Colonic mucosa (tissue), 4 donors: ENCODE measurements at regions not wholly inside any gene's neighbourhood (a gene's known extent, or its start where the extent isn't known, plus 50 kb on each side); places are given as distances from the start of the nearest gene placed in this dataset.
"Not testable (repeated sequence)": the region's sequence is repeated elsewhere in the genome, so short reads cannot be mapped to it uniquely, and the experiment has no call there.

Source experiments
- DNase-seq: peaks from one replicate; pipeline ENCODE4 v3.0.0-alpha.2; 2020
- H3K27ac ChIP-seq: fragments of 200-600 bp; one replicate; pipeline ENCODE4 v1.8.0; 2021
- H3K27me3 ChIP-seq: fragments of 200-600 bp; one replicate; pipeline ENCODE4 v1.8.0; 2021
- H3K36me3 ChIP-seq: fragments of 200-600 bp; one replicate; pipeline ENCODE4 v1.8.0; 2021
- H3K4me1 ChIP-seq: fragments of 200-600 bp; one replicate; pipeline ENCODE4 v1.8.0; 2021; ENCODE audit warnings: mild to moderate bottlenecking
- H3K4me3 ChIP-seq: fragments of 200-600 bp; one replicate; pipeline ENCODE4 v1.8.0; 2021
- H3K9ac ChIP-seq, 2 donors: one replicate each; pipeline ENCODE4 v1.7.0; 2013; ENCODE audit warnings: control low read depth in 2 of 2, low read depth in 2 of 2, low read length in 2 of 2
- H3K9me3 ChIP-seq: fragments of 200-600 bp; one replicate; pipeline ENCODE4 v1.8.0; 2021
- CTCF ChIP-seq: fragments of 200-600 bp; IDR thresholded peaks from one replicate; pipeline ENCODE4 v1.8.0; 2022; ENCODE audit warnings: antibody characterized with exemption, mild to moderate bottlenecking
- intact Hi-C: fragments of 100-400 bp; cut with DNase I; formaldehyde crosslinking; loops from one replicate; pipeline ENCODE4 v1.14.1; 2022
- donor health status: healthy.
- donor health status: DM: no; HTN: no; CAD: no.
- donor health status: DM: no; HTN: no; CAD: no.

GRCh38 chr17:64790690-64791089 is 128.6 kb upstream of the SMURF2 start:
- H3K4me1 ChIP-seq, H3K4me3 ChIP-seq, H3K9ac ChIP-seq, intact Hi-C loops, H3K9me3 ChIP-seq, H3K36me3 ChIP-seq, DNase-seq, H3K27me3 ChIP-seq, H3K27ac ChIP-seq: not testable (repeated sequence)

GRCh38 chr17:64790193-64790592 is 128.1 kb upstream of the SMURF2 start:
- not testable (repeated sequence) for H3K9me3 ChIP-seq, H3K4me3 ChIP-seq

GRCh38 chr17:64789061-64789445 is 126.9 kb upstream of the SMURF2 start:
- H3K4me1 ChIP-seq, intact Hi-C loops, H3K4me3 ChIP-seq, H3K9me3 ChIP-seq, H3K27ac ChIP-seq, DNase-seq, H3K27me3 ChIP-seq, H3K36me3 ChIP-seq, H3K9ac ChIP-seq: not testable (repeated sequence)

More at GRCh38 chr17:64790193-64790592, 128.1 kb upstream of the SMURF2 start:
- H3K4me1 ChIP-seq, DNase-seq, intact Hi-C loops, H3K27ac ChIP-seq, H3K9ac ChIP-seq, H3K27me3 ChIP-seq, H3K36me3 ChIP-seq: not testable (repeated sequence)

GRCh38 chr17:64788286-64789060 is 126.4 kb upstream of the SMURF2 start:
- Histone ChIP-seq H3K9ac (no peak overlapping the region), H3K9me3 (no peaks in the 10 kb centered on the region), H3K27me3 (no peaks in the 10 kb centered on the region), H3K4me3 (no peak overlapping the region), H3K27ac (no peak overlapping the region), H3K36me3 (no peaks in the 10 kb centered on the region), H3K4me1 (peaks cover 4% of the 10 kb centered on the region)
- intact Hi-C loops, result no loop called here
- no peak for DNase-seq
- TF ChIP-seq CTCF, result no peak

GRCh38 chr17:64787921-64788271 is 125.8 kb upstream of the SMURF2 start:
- peak; percentile 22 for DNase-seq
- H3K9ac ChIP-seq, result no peak overlapping the region
- intact Hi-C loops, result no loop called here
- no peaks in the 10 kb centered on the region for H3K9me3 ChIP-seq
- H3K4me1 ChIP-seq, result peaks cover 4% of the 10 kb centered on the region
- peak overlapping the region; percentile 23 for H3K27ac ChIP-seq
- no peak overlapping the region for H3K4me3 ChIP-seq
- H3K36me3 ChIP-seq, result no peaks in the 10 kb centered on the region
- no peaks in the 10 kb centered on the region for H3K27me3 ChIP-seq
- TF ChIP-seq CTCF, result no peak

GRCh38 chr17:64787255-64787920 is 125.3 kb upstream of the SMURF2 start:
- H3K9ac ChIP-seq, result peak overlapping the region in 1 of 2 donors; percentile 19
- no peak for TF ChIP-seq CTCF
- intact Hi-C loops, result no loop called here
- no peaks in the 10 kb centered on the region for H3K9me3 ChIP-seq
- H3K4me1 ChIP-seq, result peaks cover 4% of the 10 kb centered on the region
- no peak overlapping the region for H3K4me3 ChIP-seq
- H3K36me3 ChIP-seq, result no peaks in the 10 kb centered on the region
- no peaks in the 10 kb centered on the region for H3K27me3 ChIP-seq
- DNase-seq, result peak; percentile 81
- H3K27ac ChIP-seq, result peak overlapping the region; percentile 23

- Histone ChIP-seq H3K9ac (peak overlapping the region in 1 of 2 donors; percentile 55), H3K4me1 (peaks cover 4% of the 10 kb centered on the region), H3K4me3 (no peak overlapping the region), H3K36me3 (no peaks in the 10 kb centered on the region), H3K27ac (no peak overlapping the region), H3K27me3 (no peaks in the 10 kb centered on the region), H3K9me3 (no peaks in the 10 kb centered on the region)
- peak; percentile 78 for DNase-seq
- intact Hi-C loops, result no loop called here
- no peak for TF ChIP-seq CTCF
Observed at GRCh38 chr17:64786337-64786736, 124.2 kb upstream of the SMURF2 start.
